ENCODE measurements at regions not wholly inside any gene's neighbourhood (a gene's known extent, or its start where the extent isn't known, plus 50 kb on each side); places are given as distances from the start of the nearest gene placed in this dataset.

DNA sequence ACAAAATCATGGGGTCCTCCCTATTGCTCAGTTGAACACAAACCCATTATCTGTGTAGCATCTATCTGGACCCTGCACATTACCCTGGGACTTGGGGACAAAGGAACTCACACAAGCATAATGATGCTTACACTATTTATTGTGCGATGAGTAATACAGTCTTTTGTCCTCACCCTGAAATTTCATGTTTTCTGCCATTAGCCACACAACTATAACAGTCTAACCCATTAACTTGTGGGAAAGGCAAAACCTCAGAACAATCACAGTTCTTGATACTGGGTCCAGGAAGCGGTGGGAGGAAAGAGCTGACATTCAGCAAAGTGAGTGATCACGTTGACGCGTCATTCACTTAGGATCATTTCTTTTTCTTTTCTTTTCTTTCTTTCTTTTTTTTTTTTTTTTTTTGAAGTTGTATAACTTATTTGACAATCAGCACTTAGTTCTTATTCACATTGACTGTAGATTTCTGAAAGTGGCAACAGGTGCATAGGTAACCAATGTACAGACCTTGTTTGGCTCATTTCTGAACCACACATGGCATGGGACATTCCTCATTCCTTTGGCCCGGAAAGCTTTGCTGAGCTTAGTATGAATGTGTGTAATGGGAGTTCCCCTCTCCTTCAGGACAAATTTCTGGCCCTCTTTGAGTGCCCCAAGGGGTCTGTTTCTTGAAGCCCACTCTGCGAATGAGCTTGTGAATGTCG is 94.8 kb upstream of the CNKSR3 start:
- DNase-seq (ENCODE audit: low read depth): peak; percentile 57
- TF ChIP-seq, protein P1, sequence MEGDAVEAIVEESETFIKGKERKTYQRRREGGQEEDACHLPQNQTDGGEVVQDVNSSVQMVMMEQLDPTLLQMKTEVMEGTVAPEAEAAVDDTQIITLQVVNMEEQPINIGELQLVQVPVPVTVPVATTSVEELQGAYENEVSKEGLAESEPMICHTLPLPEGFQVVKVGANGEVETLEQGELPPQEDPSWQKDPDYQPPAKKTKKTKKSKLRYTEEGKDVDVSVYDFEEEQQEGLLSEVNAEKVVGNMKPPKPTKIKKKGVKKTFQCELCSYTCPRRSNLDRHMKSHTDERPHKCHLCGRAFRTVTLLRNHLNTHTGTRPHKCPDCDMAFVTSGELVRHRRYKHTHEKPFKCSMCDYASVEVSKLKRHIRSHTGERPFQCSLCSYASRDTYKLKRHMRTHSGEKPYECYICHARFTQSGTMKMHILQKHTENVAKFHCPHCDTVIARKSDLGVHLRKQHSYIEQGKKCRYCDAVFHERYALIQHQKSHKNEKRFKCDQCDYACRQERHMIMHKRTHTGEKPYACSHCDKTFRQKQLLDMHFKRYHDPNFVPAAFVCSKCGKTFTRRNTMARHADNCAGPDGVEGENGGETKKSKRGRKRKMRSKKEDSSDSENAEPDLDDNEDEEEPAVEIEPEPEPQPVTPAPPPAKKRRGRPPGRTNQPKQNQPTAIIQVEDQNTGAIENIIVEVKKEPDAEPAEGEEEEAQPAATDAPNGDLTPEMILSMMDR (IDR thresholded peaks at IDR 0.05; ENCODE audit: low read depth, low read length, missing control alignments): no peak
- in situ Hi-C loops (cut with HindIII; ENCODE audit: low sequenced_read_pairs): no loop called here
- no peak overlapping the region for H3K4me3 ChIP-seq (ENCODE audit: low read depth, low read length)

DNA sequence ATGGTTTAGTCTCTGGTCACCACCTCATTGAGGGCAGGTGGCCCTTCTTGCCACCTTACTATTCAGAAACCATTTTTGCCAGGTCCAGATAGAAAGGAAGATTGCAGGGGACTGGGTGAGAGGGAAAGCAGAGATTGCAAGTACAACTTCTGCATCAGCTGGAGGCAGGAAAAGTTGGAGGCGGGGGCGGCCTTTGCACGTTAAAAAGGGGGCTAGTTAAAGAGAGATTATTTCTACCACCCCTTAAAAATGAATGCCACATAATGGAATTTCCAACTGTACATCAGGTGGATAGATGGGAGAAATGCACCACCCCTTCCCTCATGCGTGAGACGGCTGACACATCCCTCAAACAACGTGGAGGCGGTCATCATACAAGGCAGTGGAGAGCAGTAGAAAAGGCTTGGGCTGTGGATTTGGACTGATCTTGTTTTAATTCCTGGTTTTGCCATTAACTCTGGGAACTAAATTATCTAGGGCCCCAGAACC is 95.4 kb upstream of the CNKSR3 start:
- no peak overlapping the region for H3K4me3 ChIP-seq (ENCODE audit: low read depth, low read length)
- in situ Hi-C loops (cut with HindIII; ENCODE audit: low sequenced_read_pairs): no loop called here
- TF ChIP-seq, protein P1 (IDR thresholded peaks at IDR 0.05; ENCODE audit: low read depth, low read length, missing control alignments): no peak
- DNase-seq (ENCODE audit: low read depth): no peak

DNA sequence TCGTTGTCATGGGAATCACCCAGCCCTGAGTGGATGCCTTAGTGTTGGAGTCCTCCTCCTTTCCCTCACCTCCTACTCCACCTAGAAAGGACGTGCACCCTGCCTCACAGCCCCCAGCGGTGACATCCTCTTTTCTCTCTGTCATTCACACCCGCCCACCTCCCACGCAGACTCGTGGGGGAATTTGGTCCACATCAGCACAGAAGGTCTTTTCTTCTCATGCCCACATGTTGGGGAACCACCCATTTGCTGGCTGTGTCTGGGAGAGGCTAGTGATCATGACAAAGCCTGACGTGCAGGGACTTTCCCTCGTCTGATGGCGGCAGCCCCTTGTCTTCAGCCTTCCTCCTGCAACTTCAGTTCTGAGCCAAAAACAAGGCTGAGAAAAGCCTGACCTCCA is 96.0 kb upstream of the CNKSR3 start:
- DNase-seq (ENCODE audit: low read depth): no peak
- H3K4me3 ChIP-seq (ENCODE audit: low read depth, low read length): no peak overlapping the region
- TF ChIP-seq, protein P1 (IDR thresholded peaks at IDR 0.05; ENCODE audit: low read depth, low read length, missing control alignments): no peak
- in situ Hi-C loops (cut with HindIII; ENCODE audit: low sequenced_read_pairs): no loop called here

DNA sequence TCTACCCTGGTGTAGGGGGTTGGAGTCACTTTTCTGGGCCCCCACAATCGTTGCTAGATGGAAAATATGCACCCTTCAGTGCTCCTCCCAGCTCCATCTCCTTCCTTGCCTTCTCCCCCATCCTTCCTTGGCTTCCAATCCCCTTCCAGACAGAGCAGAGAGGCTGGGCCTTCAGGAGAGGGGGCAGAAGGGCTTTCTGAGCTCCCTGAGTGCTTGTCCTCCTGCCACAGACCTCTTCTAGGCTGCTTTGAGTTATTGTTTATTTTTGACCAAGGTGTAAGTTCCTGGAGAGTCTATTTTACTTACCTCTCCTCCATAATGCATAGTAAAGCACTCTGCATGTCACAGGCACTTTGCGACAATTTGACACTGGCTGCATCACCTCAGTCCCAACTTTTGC is 96.4 kb upstream of the CNKSR3 start:
- in situ Hi-C loops (cut with HindIII; ENCODE audit: low sequenced_read_pairs): no loop called here
- H3K4me3 ChIP-seq (ENCODE audit: low read depth, low read length): no peak overlapping the region
- TF ChIP-seq, protein P1 (IDR thresholded peaks at IDR 0.05; ENCODE audit: low read depth, low read length, missing control alignments): no peak
- no peak for DNase-seq (ENCODE audit: low read depth)

DNA sequence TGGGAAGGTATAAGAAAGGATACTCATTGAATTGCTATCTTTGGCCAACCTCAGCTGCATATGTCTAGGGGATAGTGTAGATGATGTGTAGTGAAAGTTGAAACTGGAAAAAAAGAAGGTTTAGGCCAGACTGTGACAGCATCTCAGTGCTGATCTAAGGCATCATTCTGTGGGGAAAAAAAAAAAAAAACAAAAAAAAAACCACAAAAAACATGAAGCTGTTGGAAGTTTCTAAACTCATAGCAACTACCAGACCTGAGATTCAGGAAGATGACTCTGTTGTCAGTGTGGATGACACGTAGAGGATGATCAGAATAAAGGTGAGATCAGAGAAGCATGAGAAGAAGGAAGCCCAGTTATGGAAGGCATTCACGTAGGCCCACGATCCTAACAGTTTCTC is 100.8 kb upstream of the CNKSR3 start:
- no peak for DNase-seq (ENCODE audit: low read depth)
- no peak overlapping the region for H3K4me3 ChIP-seq (ENCODE audit: low read depth, low read length)
- TF ChIP-seq, protein P1 (IDR thresholded peaks at IDR 0.05; ENCODE audit: low read depth, low read length, missing control alignments): no peak
- in situ Hi-C loops (cut with HindIII; ENCODE audit: low sequenced_read_pairs): no loop called here

DNA sequence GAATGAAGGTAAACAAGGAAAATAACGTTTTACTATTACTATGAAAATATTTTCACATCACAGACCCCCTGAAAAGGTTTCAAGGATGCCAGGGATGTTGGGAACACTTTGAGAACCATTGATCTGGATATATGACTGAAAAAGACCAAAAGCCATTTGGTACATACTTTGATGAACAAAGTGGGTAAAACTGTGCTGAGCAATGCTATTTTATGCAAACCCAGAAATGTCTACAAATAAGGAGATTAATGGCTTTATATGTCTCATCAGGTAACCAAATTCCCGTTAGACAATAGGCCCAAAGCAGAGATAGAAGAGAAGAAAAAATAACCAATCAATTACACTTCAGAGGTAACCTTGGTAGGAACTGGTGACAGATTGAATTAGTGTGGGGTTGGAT is 101.4 kb upstream of the CNKSR3 start:
- H3K4me3 ChIP-seq (ENCODE audit: low read depth, low read length): no peak overlapping the region
- DNase-seq (ENCODE audit: low read depth): no peak
- in situ Hi-C loops (cut with HindIII; ENCODE audit: low sequenced_read_pairs): no loop called here
- TF ChIP-seq, protein P1 (IDR thresholded peaks at IDR 0.05; ENCODE audit: low read depth, low read length, missing control alignments): no peak

Data from astrocyte of the cerebellum (primary cell).